Caco-2 (cell line): ENCODE measurements at regions not wholly inside any gene's neighbourhood (a gene's known extent, or its start where the extent isn't known, plus 50 kb on each side); places are given as distances from the start of the nearest gene placed in this dataset.

ENCODE experiments used
- BruUV-seq: library from RNA; stranded (reverse); fragments of 400-500 nt; replicated peaks from 2 replicates; lab custom pipeline; 2021; lab: Mats Ljungman, UMichigan
- CTCF ChIA-PET: fragments of 300-600 bp; sonication (Branson Sonifier 250); formaldehyde crosslinking; loops from one replicate; lab custom pipeline; 2022; ENCODE audit warnings: antibody characterized with exemption; lab: Charles Lee
- POLR2A ChIA-PET: fragments of 300-600 bp; sonication (Branson Sonifier 250); formaldehyde crosslinking; loops from one replicate; lab custom pipeline; 2022; ENCODE audit warnings: antibody characterized with exemption; lab: Charles Lee
- DNase-seq, 2 experiments: peaks; one replicate each; pipeline versions ENCODE4 v3.0.0 to v3.0.0-alpha.2; 2020 to 2022
- H3K27me3 ChIP-seq: replicated peaks from 2 replicates; pipeline ENCODE4 v1.6.0; 2011; ENCODE audit warnings: low read length; ENCODE audit not compliant: control insufficient read depth, insufficient read depth
- H3K36me3 ChIP-seq: 2 replicates; pipeline ENCODE4 v1.5.1; 2011; ENCODE audit warnings: low read length; ENCODE audit not compliant: control insufficient read depth, insufficient read depth
- H3K4me1 ChIP-seq: fragments of 250-450 bp; sonication (Bioruptor Pico); 2 replicates; pipeline ENCODE4 v1.5.1; 2020; ENCODE audit warnings: mild to moderate bottlenecking
- H3K4me3 ChIP-seq: 2 replicates; pipeline ENCODE4 v1.5.1; 2011; ENCODE audit warnings: low read depth, mild to moderate bottlenecking, control low read depth, low read length
- H3K9me3 ChIP-seq: fragments of 250-450 bp; sonication (Bioruptor Pico); 2 replicates; pipeline ENCODE4 v1.5.1; 2020; ENCODE audit warnings: mild to moderate bottlenecking, moderate library complexity
- H3K27ac Mint-ChIP-seq: one replicate; pipeline ENCODE4 v1.8.0; 2022; ENCODE audit warnings: mixed read lengths; ENCODE audit not compliant: unreplicated experiment
- H3K27me3 Mint-ChIP-seq: one replicate; pipeline ENCODE4 v1.8.0; 2022; ENCODE audit warnings: mixed read lengths; ENCODE audit not compliant: insufficient read depth, unreplicated experiment
- H3K36me3 Mint-ChIP-seq: one replicate; pipeline ENCODE4 v1.8.0; 2022; ENCODE audit warnings: mild to moderate bottlenecking, mixed read lengths; ENCODE audit not compliant: insufficient read depth, unreplicated experiment
- H3K4me1 Mint-ChIP-seq: one replicate; pipeline ENCODE4 v1.8.0; 2022; ENCODE audit warnings: low read depth, mixed read lengths; ENCODE audit not compliant: unreplicated experiment
- H3K4me3 Mint-ChIP-seq: one replicate; pipeline ENCODE4 v1.8.0; 2022; ENCODE audit warnings: mild to moderate bottlenecking, moderate library complexity, mixed read lengths; ENCODE audit not compliant: unreplicated experiment
- H3K9me3 Mint-ChIP-seq: one replicate; pipeline ENCODE4 v1.8.0; 2022; ENCODE audit warnings: mixed read lengths; ENCODE audit not compliant: unreplicated experiment
- intact Hi-C: fragments of 100-400 bp; cut with micrococcal nuclease; formaldehyde crosslinking; loops from one replicate; pipeline ENCODE4 v1.10.0; 2022; ENCODE audit not compliant: unreplicated experiment
- TF ChIP-seq, protein P1 (sequence below), 2 experiments: fragments of 200-600 bp in 1 of 2; IDR thresholded peaks; 1 replicate in 1 of 2; 2 replicates in 1 of 2; pipeline versions ENCODE4 v1.5.1 to v1.8.0; 2011 to 2022; ENCODE audit warnings: antibody characterized with exemption in 1 of 2, control low read depth in 1 of 2, inconsistent platforms in 1 of 2, low read depth in 1 of 2, low read length in 1 of 2, mild to moderate bottlenecking in 1 of 2, moderate library complexity in 1 of 2; ENCODE audit not compliant: insufficient read depth in 1 of 2, severe bottlenecking in 1 of 2, unreplicated experiment in 1 of 2

DNA sequence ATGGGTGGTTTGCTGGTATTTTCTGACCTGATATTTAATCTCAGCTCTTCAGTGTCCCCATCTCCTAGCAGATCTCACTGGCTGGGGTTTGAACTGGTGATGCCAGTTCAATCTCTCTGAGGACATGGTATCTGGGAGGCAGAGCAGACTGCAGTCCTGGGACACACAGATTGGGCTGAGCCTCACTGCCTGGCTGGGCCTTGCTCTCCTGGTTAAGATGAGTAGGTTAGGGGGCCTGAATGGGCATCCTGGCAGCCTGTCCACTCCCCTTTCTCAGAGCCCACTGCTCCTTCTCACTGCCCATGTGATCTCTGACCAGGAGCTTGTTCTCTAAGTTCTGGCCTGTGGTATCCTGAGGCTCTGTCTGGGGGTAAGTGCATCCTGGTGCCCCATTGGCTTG is 363.4 kb downstream of the GLRX3 start:
- H3K4me3 ChIP-seq = no peak overlapping the region
- no peaks in the 10 kb centered on the region for H3K27me3 ChIP-seq
- no peak for DNase-seq
- H3K36me3 Mint-ChIP-seq = no peaks in the 10 kb centered on the region
- H3K27ac Mint-ChIP-seq = no peak overlapping the region
- intact Hi-C loops = no loop called here
- H3K4me1 ChIP-seq = no peaks in the 10 kb centered on the region
- no peaks in the 10 kb centered on the region for H3K4me1 Mint-ChIP-seq
- CTCF ChIA-PET = no interaction called here
- peaks cover 8% of the 10 kb centered on the region for H3K9me3 Mint-ChIP-seq
- no TSS peak for BruUV-seq
- peaks cover 17% of the 10 kb centered on the region for H3K27me3 Mint-ChIP-seq
- H3K4me3 Mint-ChIP-seq = no peak overlapping the region
- H3K36me3 ChIP-seq = no peaks in the 10 kb centered on the region
- TF ChIP-seq, protein P1, sequence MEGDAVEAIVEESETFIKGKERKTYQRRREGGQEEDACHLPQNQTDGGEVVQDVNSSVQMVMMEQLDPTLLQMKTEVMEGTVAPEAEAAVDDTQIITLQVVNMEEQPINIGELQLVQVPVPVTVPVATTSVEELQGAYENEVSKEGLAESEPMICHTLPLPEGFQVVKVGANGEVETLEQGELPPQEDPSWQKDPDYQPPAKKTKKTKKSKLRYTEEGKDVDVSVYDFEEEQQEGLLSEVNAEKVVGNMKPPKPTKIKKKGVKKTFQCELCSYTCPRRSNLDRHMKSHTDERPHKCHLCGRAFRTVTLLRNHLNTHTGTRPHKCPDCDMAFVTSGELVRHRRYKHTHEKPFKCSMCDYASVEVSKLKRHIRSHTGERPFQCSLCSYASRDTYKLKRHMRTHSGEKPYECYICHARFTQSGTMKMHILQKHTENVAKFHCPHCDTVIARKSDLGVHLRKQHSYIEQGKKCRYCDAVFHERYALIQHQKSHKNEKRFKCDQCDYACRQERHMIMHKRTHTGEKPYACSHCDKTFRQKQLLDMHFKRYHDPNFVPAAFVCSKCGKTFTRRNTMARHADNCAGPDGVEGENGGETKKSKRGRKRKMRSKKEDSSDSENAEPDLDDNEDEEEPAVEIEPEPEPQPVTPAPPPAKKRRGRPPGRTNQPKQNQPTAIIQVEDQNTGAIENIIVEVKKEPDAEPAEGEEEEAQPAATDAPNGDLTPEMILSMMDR (IDR thresholded peaks at IDR 0.05; ENCODE audit: insufficient read depth in 1 of 2, low read depth in 1 of 2, low read length in 1 of 2, severe bottlenecking in 1 of 2, unreplicated experiment in 1 of 2) = no peak
- no peaks in the 10 kb centered on the region for H3K9me3 ChIP-seq
- POLR2A ChIA-PET = no interaction called here

DNA sequence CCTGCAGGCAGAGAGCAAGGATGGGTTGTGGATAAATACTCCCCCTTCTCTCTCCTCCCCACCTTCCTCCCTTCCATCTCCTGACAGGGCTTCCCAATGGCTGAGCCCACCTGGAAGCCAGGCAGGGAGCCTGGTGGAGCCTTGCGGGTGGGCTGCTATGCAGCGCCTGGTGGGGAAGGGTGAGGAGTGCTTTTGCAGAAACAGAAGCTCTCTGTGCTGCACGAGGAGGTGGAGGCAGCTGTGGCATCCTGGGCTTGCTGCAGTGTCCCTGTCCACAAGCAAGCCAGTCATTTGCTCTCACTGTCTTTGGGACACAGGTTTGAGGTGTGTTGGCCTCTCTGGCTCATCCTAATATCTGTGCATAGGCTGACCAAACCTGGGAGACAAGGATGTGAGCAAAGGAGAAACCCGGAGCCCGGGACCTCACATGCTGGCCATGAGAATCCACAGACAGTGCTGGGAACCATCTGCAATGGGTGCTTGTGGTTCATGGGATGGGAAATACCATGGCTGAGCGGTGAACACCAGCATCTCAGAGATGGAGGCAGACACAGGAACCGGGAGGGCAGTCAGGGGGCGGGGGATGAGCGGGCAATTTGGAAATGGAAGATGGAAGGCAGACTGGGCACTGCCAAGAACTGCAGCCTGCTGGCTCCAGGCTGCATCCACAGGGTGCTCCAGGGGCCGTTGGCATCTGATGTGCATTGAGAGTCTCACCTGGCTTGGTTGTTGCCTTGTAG is 364.2 kb downstream of the GLRX3 start:
- H3K4me3 ChIP-seq = no peak overlapping the region
- Mint-ChIP-seq H3K9me3 (peaks cover 12% of the 10 kb centered on the region), H3K27ac (no peak overlapping the region), H3K4me3 (no peak overlapping the region), H3K4me1 (no peaks in the 10 kb centered on the region), H3K27me3 (peaks cover 19% of the 10 kb centered on the region), H3K36me3 (no peaks in the 10 kb centered on the region)
- H3K36me3 ChIP-seq = no peaks in the 10 kb centered on the region
- TF ChIP-seq, protein P1 (IDR thresholded peaks at IDR 0.05; ENCODE audit: insufficient read depth in 1 of 2, low read depth in 1 of 2, low read length in 1 of 2, severe bottlenecking in 1 of 2, unreplicated experiment in 1 of 2) = no peak
- intact Hi-C loops = no loop called here
- no TSS peak for BruUV-seq
- no peaks in the 10 kb centered on the region for H3K4me1 ChIP-seq
- no peak for DNase-seq
- ChIA-PET POLR2A (no interaction called here), CTCF (no interaction called here)
- H3K9me3 ChIP-seq = no peaks in the 10 kb centered on the region
- H3K27me3 ChIP-seq = no peaks in the 10 kb centered on the region

DNA sequence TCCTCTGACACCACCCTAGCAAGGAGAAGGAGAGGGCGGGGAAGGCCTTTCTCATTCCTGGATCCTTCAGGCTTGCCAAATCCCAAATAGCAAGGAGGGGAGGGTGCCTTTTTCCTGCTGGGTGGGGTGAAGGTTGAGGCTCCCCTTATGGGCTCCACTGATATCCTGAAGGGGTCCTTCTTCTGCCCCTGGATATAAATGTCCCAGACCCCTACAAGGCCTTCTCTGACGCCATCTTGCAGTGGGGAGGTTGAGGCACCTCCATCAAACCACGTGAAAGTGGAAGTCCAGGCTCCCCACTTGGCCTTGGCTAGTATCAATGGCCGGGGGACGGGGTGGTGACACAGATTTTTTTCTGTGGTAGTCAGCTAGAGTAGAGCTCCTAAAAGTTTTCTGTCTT is 371.3 kb downstream of the GLRX3 start:
- H3K27me3 Mint-ChIP-seq = peaks cover 21% of the 10 kb centered on the region
- H3K27me3 ChIP-seq = no peaks in the 10 kb centered on the region
- H3K4me1 Mint-ChIP-seq = no peaks in the 10 kb centered on the region
- no peaks in the 10 kb centered on the region for H3K4me1 ChIP-seq
- no peaks in the 10 kb centered on the region for H3K9me3 ChIP-seq
- peaks cover 12% of the 10 kb centered on the region for H3K9me3 Mint-ChIP-seq
- DNase-seq = no peak
- no peak overlapping the region for H3K4me3 ChIP-seq
- ChIA-PET CTCF (no interaction called here), POLR2A (no interaction called here)
- intact Hi-C loops = no loop called here
- TF ChIP-seq, protein P1 (IDR thresholded peaks at IDR 0.05; ENCODE audit: insufficient read depth in 1 of 2, low read depth in 1 of 2, low read length in 1 of 2, severe bottlenecking in 1 of 2, unreplicated experiment in 1 of 2) = no peak
- H3K4me3 Mint-ChIP-seq = no peak overlapping the region
- no TSS peak for BruUV-seq
- no peaks in the 10 kb centered on the region for H3K36me3 Mint-ChIP-seq
- H3K27ac Mint-ChIP-seq = no peak overlapping the region
- no peaks in the 10 kb centered on the region for H3K36me3 ChIP-seq
